Ectodermal cell (in vitro differentiated cells): ENCODE measurements at regions not wholly inside any gene's neighbourhood (a gene's known extent, or its start where the extent isn't known, plus 50 kb on each side); places are given as distances from the start of the nearest gene placed in this dataset.
A peak's percentile ranks its signal among the peaks of the same experiment; 100 is the strongest.

Experiments
- H3K27ac ChIP-seq: 2 replicates; pipeline ENCODE4 v1.7.0; 2013; ENCODE audit warnings: mild to moderate bottlenecking, low read depth, low read length; ENCODE audit not compliant: insufficient read depth, poor library complexity, severe bottlenecking
- H3K27me3 ChIP-seq: 2 replicates; pipeline ENCODE4 v1.7.0; 2013; ENCODE audit warnings: mild to moderate bottlenecking, low read length; ENCODE audit not compliant: insufficient read depth, control insufficient read depth, poor library complexity, severe bottlenecking
- H3K36me3 ChIP-seq: one replicate; pipeline ENCODE4 v1.7.0; 2013; ENCODE audit warnings: low read length; ENCODE audit not compliant: control insufficient read depth, insufficient read depth
- H3K4me1 ChIP-seq: one replicate; pipeline ENCODE4 v1.7.0; 2013; ENCODE audit warnings: low read length; ENCODE audit not compliant: control insufficient read depth, insufficient read depth
- H3K4me3 ChIP-seq: 2 replicates; pipeline ENCODE4 v1.7.0; 2013; ENCODE audit warnings: low read depth, low read length, control low read depth; ENCODE audit not compliant: insufficient read depth
- H3K9me3 ChIP-seq: 2 replicates; pipeline ENCODE4 v1.7.0; 2013; ENCODE audit warnings: mild to moderate bottlenecking, low read length, moderate library complexity; ENCODE audit not compliant: control insufficient read depth
- WGBS, 2 experiments: methylation state at CpG; one replicate each; pipeline ENCODE4 v1.1.7; 2013; ENCODE audit warnings: missing lambda C conversion rate in 2 of 2; 5-methylcytosine and 5-hydroxymethylcytosine counted together

DNA sequence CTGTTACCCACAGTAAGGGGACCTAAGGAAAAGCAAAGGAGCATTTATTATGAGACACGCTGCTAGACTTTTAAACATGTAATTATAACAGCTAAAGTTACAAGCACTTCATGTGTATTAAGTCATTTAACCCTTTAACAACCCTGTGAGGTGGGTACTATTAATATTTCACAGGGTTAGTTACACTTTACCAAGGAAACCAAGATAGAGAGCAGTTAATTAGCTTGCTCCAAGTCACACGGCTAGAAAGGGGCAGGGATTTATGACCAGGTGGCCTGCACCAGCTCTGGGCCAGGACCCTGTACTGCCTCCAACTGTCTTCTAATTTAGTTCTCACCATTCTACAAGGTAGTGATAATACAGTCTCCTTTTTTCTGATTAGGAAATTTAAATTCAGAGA, 74.9 kb downstream of the RPL27A start:
- H3K27me3 ChIP-seq, result no peaks in the 10 kb centered on the region
- 83 to 92% methylated on average over 2 of the region's 2 CpGs for WGBS, 2 experiments
- no peaks in the 10 kb centered on the region for H3K36me3 ChIP-seq
- H3K27ac ChIP-seq, result no peak overlapping the region
- no peaks in the 10 kb centered on the region for H3K9me3 ChIP-seq
- peaks cover 15% of the 10 kb centered on the region for H3K4me1 ChIP-seq
- H3K4me3 ChIP-seq, result no peak overlapping the region

DNA sequence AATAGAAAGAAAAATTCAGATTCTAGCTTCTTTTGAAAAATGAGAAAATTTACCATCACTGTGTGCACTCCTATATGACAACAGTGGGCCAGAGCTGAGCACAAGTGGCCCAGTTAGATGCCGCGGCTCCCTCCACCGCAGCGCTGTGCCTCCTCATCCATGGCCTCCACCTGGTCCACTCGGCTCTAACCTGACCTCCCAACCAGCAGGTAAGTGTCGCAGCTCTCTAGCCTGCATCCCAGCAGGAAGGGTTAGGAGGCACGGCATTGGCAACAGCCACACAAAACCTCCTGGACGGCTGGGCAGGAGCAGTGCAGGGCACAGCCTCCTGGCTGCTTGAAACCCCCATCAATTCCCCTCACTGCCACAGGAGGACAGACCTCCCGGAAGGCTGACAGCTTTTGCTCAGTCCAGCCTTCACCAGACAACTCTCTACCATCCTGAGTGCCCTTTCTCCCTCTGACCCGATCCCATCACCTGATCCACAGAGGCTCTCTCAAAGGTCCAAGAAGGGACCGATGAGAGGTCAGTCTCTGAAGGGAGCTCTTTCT, 76.1 kb downstream of the RPL27A start:
- no peak overlapping the region for H3K4me3 ChIP-seq
- H3K36me3 ChIP-seq, result no peaks in the 10 kb centered on the region
- H3K27me3 ChIP-seq, result no peaks in the 10 kb centered on the region
- H3K27ac ChIP-seq, result no peak overlapping the region
- H3K4me1 ChIP-seq, result peaks cover 15% of the 10 kb centered on the region
- no peaks in the 10 kb centered on the region for H3K9me3 ChIP-seq
- WGBS, 2 experiments, result 89 to 96% methylated on average over 11 of the region's 11 CpGs

DNA sequence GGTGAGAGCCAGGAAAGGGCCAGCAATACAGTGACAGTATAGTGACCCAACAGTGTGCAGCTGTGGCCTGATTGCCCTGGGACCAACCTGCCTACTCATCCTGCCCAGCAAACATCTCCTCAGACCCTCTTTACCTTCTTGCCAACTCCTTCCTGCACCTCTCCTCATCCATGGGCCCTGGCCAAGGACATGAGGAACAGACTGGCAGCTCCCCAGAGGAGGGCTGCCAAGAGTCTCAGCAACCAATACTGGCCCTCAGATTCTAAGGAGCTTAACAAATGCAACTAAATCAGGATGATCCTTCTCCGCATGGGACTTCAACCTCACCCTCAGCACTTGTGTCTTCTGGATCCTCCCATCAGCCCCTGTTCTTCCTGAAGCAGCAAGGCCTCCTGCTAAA, 77.0 kb downstream of the RPL27A start:
- H3K27ac ChIP-seq, result no peak overlapping the region
- no peak overlapping the region for H3K4me3 ChIP-seq
- H3K9me3 ChIP-seq, result no peaks in the 10 kb centered on the region
- H3K36me3 ChIP-seq, result no peaks in the 10 kb centered on the region
- WGBS, 2 experiments, result 90 to 93% methylated on average over 1 of the region's 1 CpG
- peaks cover 15% of the 10 kb centered on the region for H3K4me1 ChIP-seq
- H3K27me3 ChIP-seq, result no peaks in the 10 kb centered on the region

DNA sequence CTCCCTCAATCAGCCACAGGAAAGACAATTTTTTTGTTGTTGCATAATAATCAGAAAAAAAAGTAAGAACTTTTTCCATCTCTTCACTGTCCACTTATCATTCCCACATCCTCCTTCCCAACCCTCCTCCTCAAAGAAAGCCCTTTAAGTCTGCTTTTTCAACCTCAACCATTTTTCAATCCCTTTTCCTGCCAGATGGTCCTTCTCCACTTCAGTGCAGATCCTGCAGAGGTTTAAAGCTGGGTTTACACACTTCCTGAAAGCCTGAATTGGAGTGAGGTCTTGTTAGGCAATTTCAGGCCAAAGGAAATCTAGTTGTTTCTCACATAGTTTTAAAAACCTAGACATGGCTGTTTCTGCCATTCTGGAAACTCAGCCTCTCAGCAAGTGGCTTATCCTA, 78.3 kb downstream of the RPL27A start:
- H3K9me3 ChIP-seq, result no peaks in the 10 kb centered on the region
- H3K4me1 ChIP-seq, result peaks cover 26% of the 10 kb centered on the region
- H3K4me3 ChIP-seq, result no peak overlapping the region
- H3K36me3 ChIP-seq, result no peaks in the 10 kb centered on the region
- H3K27me3 ChIP-seq, result no peaks in the 10 kb centered on the region
- H3K27ac ChIP-seq, result no peak overlapping the region

DNA sequence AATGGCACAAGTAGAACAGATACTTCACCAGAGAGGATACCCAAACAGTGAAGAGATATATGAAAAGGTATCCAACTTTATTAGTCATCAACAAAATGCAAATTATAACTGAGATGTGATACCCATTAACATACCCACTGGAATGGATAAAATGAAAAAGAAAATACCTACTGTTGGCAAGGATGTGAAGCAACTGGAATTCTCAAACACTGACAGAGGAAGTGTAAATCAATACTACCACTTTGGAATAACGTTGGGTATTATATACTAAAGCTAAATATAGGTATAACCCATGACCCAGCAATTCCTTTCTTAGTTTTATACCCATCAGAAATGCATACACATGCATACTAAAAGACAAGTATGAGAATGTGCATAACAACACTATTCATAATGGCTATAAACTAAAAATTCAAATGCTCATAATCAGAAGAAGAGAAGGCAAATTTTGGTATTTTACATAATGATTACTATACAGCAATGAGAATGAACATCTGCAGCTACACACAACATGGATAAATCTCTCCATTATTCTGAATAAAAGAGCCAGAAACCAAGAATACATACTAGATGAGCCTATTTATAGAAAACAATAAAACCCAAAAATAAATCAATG, 80.6 kb downstream of the RPL27A start:
- Histone ChIP-seq H3K4me3 (no peak overlapping the region), H3K9me3 (no peaks in the 10 kb centered on the region), H3K27ac (no peak overlapping the region), H3K36me3 (no peaks in the 10 kb centered on the region), H3K4me1 (peaks cover 37% of the 10 kb centered on the region), H3K27me3 (no peaks in the 10 kb centered on the region)
- no CpG with 5 or more reads among the region's 1 CpG for WGBS, 2 experiments

DNA sequence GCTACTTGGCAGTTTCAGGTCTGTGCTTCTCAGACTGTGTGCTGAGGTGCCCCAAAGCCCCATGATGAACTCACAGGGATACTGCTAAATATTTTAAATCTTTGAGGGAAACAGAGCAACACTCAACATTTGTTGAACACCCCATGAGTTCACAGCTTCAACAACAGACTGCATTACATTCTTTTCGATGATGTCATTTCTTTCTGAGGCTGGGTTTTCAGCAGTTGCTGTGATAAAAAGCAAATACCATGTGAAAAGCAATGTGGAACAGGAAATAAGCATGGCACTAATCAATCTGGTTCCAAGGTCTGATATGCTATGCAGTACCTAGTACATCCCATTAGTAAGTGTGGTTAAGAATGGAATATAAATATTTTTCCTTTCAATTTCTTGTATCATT, 82.7 kb downstream of the RPL27A start:
- H3K36me3 ChIP-seq, result no peaks in the 10 kb centered on the region
- peaks cover 32% of the 10 kb centered on the region for H3K4me1 ChIP-seq
- H3K27ac ChIP-seq, result no peak overlapping the region

DNA sequence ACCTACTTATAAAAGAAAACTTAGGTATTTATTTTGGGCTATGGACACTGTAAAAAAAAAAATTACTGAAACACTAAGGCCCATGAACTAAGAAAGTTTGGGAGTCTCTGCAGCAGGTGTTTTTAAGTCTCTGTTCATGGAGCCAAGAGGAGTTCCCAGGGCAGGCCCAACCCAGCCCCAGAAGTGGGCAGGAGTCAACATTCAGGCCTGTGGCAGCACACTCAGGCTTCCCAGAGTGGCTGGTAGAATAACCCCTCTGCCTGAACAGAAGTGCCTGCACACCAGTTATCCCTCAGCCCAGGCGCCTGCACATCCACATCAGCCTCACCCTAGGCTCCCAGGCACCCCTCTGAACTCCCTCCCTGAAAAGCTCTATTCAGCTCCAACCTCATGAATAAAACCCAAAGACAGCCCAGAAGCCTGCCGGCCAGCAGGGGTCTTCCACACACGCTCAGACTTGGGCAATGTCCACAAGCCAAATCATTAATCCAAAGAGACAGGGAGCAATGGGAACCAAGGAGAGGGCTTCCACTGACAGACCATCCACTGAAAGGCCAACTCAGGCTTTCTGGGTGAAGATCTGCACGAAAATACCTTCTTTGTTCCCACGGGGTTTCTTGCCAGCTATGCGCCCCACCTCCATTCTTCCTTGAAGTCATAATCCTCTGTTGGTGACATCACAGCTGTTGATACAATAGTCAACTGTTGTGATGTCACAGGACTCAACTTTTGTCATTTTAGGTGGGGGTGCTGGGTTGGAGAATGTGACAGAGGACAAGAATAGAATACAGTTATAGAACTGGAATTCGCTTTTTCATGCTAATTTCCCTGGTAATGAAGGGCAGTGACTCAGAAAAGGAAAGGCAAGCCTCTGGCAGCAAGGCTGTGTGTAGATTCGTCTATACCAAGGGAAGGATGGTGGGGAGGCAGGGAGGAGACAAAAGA, 83.7 kb downstream of the RPL27A start:
- H3K27me3 ChIP-seq, result no peaks in the 10 kb centered on the region
- no peaks in the 10 kb centered on the region for H3K36me3 ChIP-seq
- peaks cover 27% of the 10 kb centered on the region for H3K4me1 ChIP-seq
- no peaks in the 10 kb centered on the region for H3K9me3 ChIP-seq
- 47 to 56% methylated on average over 8 of the region's 8 CpGs for WGBS, 2 experiments
- peak overlapping the region; percentile 38 for H3K27ac ChIP-seq
- H3K4me3 ChIP-seq, result no peak overlapping the region

More for the DNA sequence above, 82.7 kb downstream of the RPL27A start:
- Histone ChIP-seq H3K27me3 (no peaks in the 10 kb centered on the region), H3K4me3 (no peak overlapping the region), H3K9me3 (no peaks in the 10 kb centered on the region)
- WGBS, 2 experiments, result 94 to 100% methylated on average over 1 of the region's 1 CpG

DNA sequence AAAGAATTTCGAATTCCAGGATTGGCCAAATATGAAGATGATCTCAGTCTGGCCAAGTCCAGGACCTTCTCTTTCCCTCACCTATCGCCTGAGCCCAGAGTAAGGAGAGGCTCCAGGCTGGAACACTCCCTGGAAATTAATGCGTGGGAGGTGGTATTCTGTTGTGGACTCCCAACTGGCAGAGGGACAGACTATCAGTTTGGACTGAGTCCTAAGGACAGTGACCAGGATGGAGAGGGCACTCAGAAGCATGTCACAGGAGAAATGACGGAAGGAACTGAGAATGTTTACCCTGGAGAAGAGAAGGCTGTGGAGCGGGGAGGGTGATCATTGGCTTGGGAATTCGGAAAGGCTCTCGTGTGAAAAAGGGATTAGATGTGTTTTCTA, 84.4 kb downstream of the RPL27A start:
- 90 to 91% methylated on average over 7 of the region's 7 CpGs for WGBS, 2 experiments
- Histone ChIP-seq H3K36me3 (no peaks in the 10 kb centered on the region), H3K4me3 (no peak overlapping the region), H3K9me3 (no peaks in the 10 kb centered on the region), H3K27ac (no peak overlapping the region), H3K4me1 (peaks cover 25% of the 10 kb centered on the region), H3K27me3 (no peaks in the 10 kb centered on the region)

DNA sequence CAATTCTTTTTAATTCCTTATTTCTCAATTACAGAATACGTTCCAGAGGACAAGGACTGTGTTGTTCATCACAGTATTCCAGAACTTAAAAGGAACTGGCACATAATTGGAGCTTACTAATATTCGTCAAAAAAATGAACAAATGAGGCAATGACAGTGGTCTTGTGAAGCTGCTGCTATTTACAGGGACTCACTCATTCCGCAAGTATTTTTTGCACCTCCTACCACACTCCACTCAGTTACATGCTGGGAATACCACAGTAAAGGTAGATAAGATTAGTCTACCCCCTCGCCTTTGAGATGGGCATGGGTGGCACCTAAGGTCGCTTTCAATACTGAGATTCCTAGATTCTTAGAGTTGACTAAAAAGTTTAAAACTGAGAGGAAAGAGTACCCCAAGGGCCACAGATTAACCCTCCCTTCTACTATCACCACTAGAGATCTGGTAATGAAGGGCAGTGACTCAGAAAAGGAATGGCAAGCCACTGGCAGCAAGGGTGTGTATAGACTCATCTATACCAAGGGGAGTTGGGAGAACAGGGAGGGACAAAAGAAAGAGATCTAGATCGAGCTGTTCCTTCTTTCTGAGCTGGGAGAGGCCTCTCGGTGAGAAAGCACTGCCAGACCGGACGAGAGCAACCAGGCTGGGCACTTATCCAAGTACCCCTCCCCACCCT, 85.0 kb downstream of the RPL27A start:
- Histone ChIP-seq H3K9me3 (no peaks in the 10 kb centered on the region), H3K27me3 (no peaks in the 10 kb centered on the region), H3K4me3 (no peak overlapping the region), H3K4me1 (peaks cover 22% of the 10 kb centered on the region), H3K36me3 (no peaks in the 10 kb centered on the region), H3K27ac (no peak overlapping the region)
- 89 to 93% methylated on average over 7 to 9 of the region's 9 CpGs for WGBS, 2 experiments
